ENCODE measurements at regions not wholly inside any gene's neighbourhood (a gene's known extent, or its start where the extent isn't known, plus 50 kb on each side); places are given as distances from the start of the nearest gene placed in this dataset.

- no peak for DNase-seq
Measured at GRCh38 chr19:31402529-31403316, 53.5 kb upstream of the TSHZ3 start.

- DNase-seq, result no peak
Measured at GRCh38 chr19:31406106-31406505, 56.9 kb upstream of the TSHZ3 start.

- DNase-seq, result no peak
Measured at GRCh38 chr19:31408460-31409124, 59.4 kb upstream of the TSHZ3 start.

GRCh38 chr19:31413353-31413752 lies 64.1 kb upstream of the TSHZ3 start:
- DNase-seq, result no peak

- DNase-seq, result no peak
Measured at GRCh38 chr19:31415322-31415721, 66.1 kb upstream of the TSHZ3 start.

GRCh38 chr19:31416548-31416947 lies 67.3 kb upstream of the TSHZ3 start:
- DNase-seq, result no peak

GRCh38 chr19:31418055-31418454 lies 68.8 kb upstream of the TSHZ3 start:
- DNase-seq, result no peak

- DNase-seq, result no peak
Measured at GRCh38 chr19:31418692-31419430, 69.6 kb upstream of the TSHZ3 start.

- no peak for DNase-seq
Measured at GRCh38 chr19:31419871-31420445, 70.7 kb upstream of the TSHZ3 start.

- DNase-seq, result no peak
Measured at GRCh38 chr19:31421082-31421481, 71.8 kb upstream of the TSHZ3 start.

GRCh38 chr19:31421856-31422255 lies 72.6 kb upstream of the TSHZ3 start:
- DNase-seq, result no peak

GRCh38 chr19:31423896-31424295 lies 74.7 kb upstream of the TSHZ3 start:
- DNase-seq, result no peak

GRCh38 chr19:31424861-31425620 lies 75.8 kb upstream of the TSHZ3 start:
- no peak for DNase-seq

- no peak for DNase-seq
Measured at GRCh38 chr19:31427857-31428256, 78.6 kb upstream of the TSHZ3 start.

GRCh38 chr19:31430381-31430780 lies 81.1 kb upstream of the TSHZ3 start:
- DNase-seq, result no peak

- no peak for DNase-seq
Measured at GRCh38 chr19:31432201-31432810, 83.1 kb upstream of the TSHZ3 start.

- no peak for DNase-seq
Measured at GRCh38 chr19:31436121-31436776, 87.0 kb upstream of the TSHZ3 start.

- DNase-seq, result no peak
Measured at GRCh38 chr19:31438401-31439269, 89.4 kb upstream of the TSHZ3 start.

- DNase-seq, result no peak
Measured at GRCh38 chr19:31439270-31439573, 90.0 kb upstream of the TSHZ3 start.

GRCh38 chr19:31444931-31445330 lies 95.7 kb upstream of the TSHZ3 start:
- no peak for DNase-seq

GRCh38 chr19:31445406-31445805 lies 96.2 kb upstream of the TSHZ3 start:
- DNase-seq, result no peak
